GM12878 (cell line): ENCODE measurements at regions not wholly inside any gene's neighbourhood (a gene's known extent, or its start where the extent isn't known, plus 50 kb on each side); places are given as distances from the start of the nearest gene placed in this dataset.

Experiments
- ATAC-seq: fragments of 200-7000 bp; cut with Tn5 transposase; 3 replicates; pipeline ENCODE4 v1.9.1; 2020; ENCODE audit warnings: mild to moderate bottlenecking, moderate library complexity
- BruUV-seq: library from RNA; stranded (reverse); fragments of 400-500 nt; replicated peaks from 2 replicates; lab custom pipeline; 2021; lab: Mats Ljungman, UMichigan
- CTCF ChIA-PET: fragments of 300-600 bp; sonication (Branson Sonifier 250); formaldehyde crosslinking; extraction: SDS; loops from one replicate; lab custom pipeline; 2021; ENCODE audit warnings: inconsistent platforms; lab: Yijun Ruan, JAX
- POLR2A ChIA-PET: fragments of 350-600 bp; formaldehyde crosslinking; extraction: SDS; loops from one replicate; lab custom pipeline; 2021; ENCODE audit warnings: inconsistent platforms; lab: Charles Lee
- RAD21 ChIA-PET: fragments of 300-600 bp; sonication (Branson Sonifier 250); formaldehyde crosslinking; loops from one replicate; lab custom pipeline; 2023; ENCODE audit warnings: antibody characterized with exemption; ENCODE audit not compliant: unreplicated experiment; lab: Charles Lee
- SMC1A ChIA-PET: fragments of 300-600 bp; sonication (Branson Sonifier 250); formaldehyde crosslinking; loops from one replicate; lab custom pipeline; 2023; ENCODE audit not compliant: unreplicated experiment, uncharacterized antibody; lab: Charles Lee
- DNase-seq: peaks from one replicate; pipeline ENCODE4 v3.0.0-alpha.2; 2011; ENCODE audit warnings: low read depth, low spot score
- FAIRE-seq: peaks from 3 replicates; lab custom pipeline; 2011; peaks lifted over from hg19 to GRCh38; lab: Jason Lieb, UNC
- H2AFZ ChIP-seq: 2 replicates; pipeline ENCODE4 v1.6.0; 2011; ENCODE audit warnings: low read depth, low read length, control low read depth; ENCODE audit not compliant: control insufficient read depth
- H3K27ac ChIP-seq: 2 replicates; pipeline ENCODE4 v1.5.1; 2011; ENCODE audit warnings: control low read depth; ENCODE audit not compliant: control insufficient read depth, insufficient read depth
- H3K27me3 ChIP-seq, 2 experiments: replicated peaks in 1 of 2; 2 replicates each; pipeline versions ENCODE4 v1.6.0 to v1.6.1; 2011; ENCODE audit warnings: low read length in 1 of 2; ENCODE audit not compliant: control insufficient read depth in 2 of 2, insufficient read depth in 2 of 2
- H3K36me3 ChIP-seq, 2 experiments: 2 replicates each; pipeline ENCODE4 v1.5.1; 2011; ENCODE audit warnings: low read length in 1 of 2; ENCODE audit not compliant: control insufficient read depth in 2 of 2, insufficient read depth in 2 of 2
- H3K4me1 ChIP-seq: 2 replicates; pipeline ENCODE4 v1.6.1; 2011; ENCODE audit warnings: mild to moderate bottlenecking, low read length, moderate library complexity, mixed read lengths; ENCODE audit not compliant: control insufficient read depth, insufficient read depth
- H3K4me2 ChIP-seq: 2 replicates; pipeline ENCODE4 v1.6.0; 2011; ENCODE audit warnings: control low read depth; ENCODE audit not compliant: control insufficient read depth, insufficient read depth
- H3K4me3 ChIP-seq: fragments of 200-600 bp; sonication (generic); 2 replicates; pipeline ENCODE4 v1.5.1; 2016
- H3K79me2 ChIP-seq: 2 replicates; pipeline ENCODE4 v1.6.0; 2011; ENCODE audit warnings: low read length; ENCODE audit not compliant: control insufficient read depth, insufficient read depth
- H3K9ac ChIP-seq: 2 replicates; pipeline ENCODE4 v1.8.0; 2011; ENCODE audit warnings: low read length, control low read depth, mixed read lengths; ENCODE audit not compliant: control insufficient read depth, insufficient read depth
- H3K9me3 ChIP-seq: replicated peaks from 3 replicates; pipeline ENCODE4 v1.5.1; 2011; ENCODE audit warnings: mild to moderate bottlenecking, low read length; ENCODE audit not compliant: control insufficient read depth, insufficient read depth
- H4K20me1 ChIP-seq: 2 replicates; pipeline ENCODE4 v1.6.0; 2011; ENCODE audit not compliant: control insufficient read depth, insufficient read depth
- BCL11A ChIP-seq: IDR thresholded peaks from 2 replicates; pipeline ENCODE4 v1.6.1; 2011; ENCODE audit warnings: low read depth, low read length
- FOXM1 ChIP-seq: IDR thresholded peaks from 2 replicates; pipeline ENCODE4 v1.6.1; 2012; ENCODE audit warnings: low read depth, mild to moderate bottlenecking, inconsistent platforms, low read length, moderate library complexity
- HSF1 ChIP-seq: fragments of 150-350 bp; IDR thresholded peaks from 2 replicates; pipeline ENCODE4 v1.6.1; 2014; ENCODE audit warnings: mild to moderate bottlenecking, low read depth, low read length
- KLF5 ChIP-seq: fragments of 450-650 bp; IDR thresholded peaks from 2 replicates; pipeline ENCODE4 v1.6.1; 2014; ENCODE audit warnings: mild to moderate bottlenecking; ENCODE audit not compliant: partially characterized antibody
- NR2C1 ChIP-seq: fragments of 450-650 bp; IDR thresholded peaks from 2 replicates; pipeline ENCODE4 v1.6.1; 2017; ENCODE audit warnings: antibody characterized with exemption, mild to moderate bottlenecking, moderate library complexity
- PAX8 ChIP-seq: fragments of 450-650 bp; IDR thresholded peaks from 2 replicates; pipeline ENCODE4 v1.6.1; 2017; ENCODE audit warnings: mild to moderate bottlenecking, moderate library complexity
- PBX3 ChIP-seq: IDR thresholded peaks from 2 replicates; pipeline ENCODE4 v1.6.1; 2011; ENCODE audit warnings: mild to moderate bottlenecking, low read depth, low read length, moderate library complexity; ENCODE audit not compliant: insufficient replicate concordance
- PKNOX1 ChIP-seq: fragments of 450-650 bp; IDR thresholded peaks from 2 replicates; pipeline ENCODE4 v1.6.1; 2016; ENCODE audit warnings: mild to moderate bottlenecking
- RFX5 ChIP-seq: IDR thresholded peaks from 2 replicates; pipeline ENCODE4 v1.6.1; 2011; ENCODE audit warnings: low read depth, low read length, improper control_type of control experiment
- RUNX3 ChIP-seq: IDR thresholded peaks from 2 replicates; pipeline ENCODE4 v1.6.1; 2012; ENCODE audit warnings: low read length, inconsistent platforms
- SREBF1 ChIP-seq: IDR thresholded peaks from 2 replicates; pipeline ENCODE4 v1.6.1; 2012; ENCODE audit warnings: mild to moderate bottlenecking, low read length
- SREBF2 ChIP-seq: IDR thresholded peaks from 2 replicates; pipeline ENCODE4 v1.6.1; 2012; ENCODE audit warnings: mild to moderate bottlenecking, low read length
- ZBTB40 ChIP-seq: fragments of 450-650 bp; IDR thresholded peaks from 2 replicates; pipeline ENCODE4 v1.6.1; 2016; ENCODE audit warnings: mild to moderate bottlenecking, moderate library complexity, borderline replicate concordance
- WGBS: methylation state at CpG from one replicate; pipeline ENCODE4 v1.1.6; 2016; ENCODE audit warnings: low lambda C conversion rate; ENCODE audit not compliant: insufficient replicate concordance, insufficient coverage; ENCODE audit errors: missing lambda C conversion rate; 5-methylcytosine and 5-hydroxymethylcytosine counted together
- in situ Hi-C: fragments of 300-500 bp; cut with MboI; formaldehyde crosslinking; loops from 9 replicates; pipeline ENCODE4 v1.14.3; 2018; ENCODE audit warnings: mixed read lengths
- intact Hi-C: fragments of 100-400 bp; cut with micrococcal nuclease; formaldehyde crosslinking; loops from one replicate; pipeline ENCODE4 v1.14.2; 2022; ENCODE audit not compliant: unreplicated experiment

- Histone ChIP-seq H3K27me3 (no peaks in the 10 kb centered on the region), H3K4me1 (no peaks in the 10 kb centered on the region), H3K36me3 (no peaks in the 10 kb centered on the region), H3K4me2 (no peak overlapping the region), H2AFZ (no peak overlapping the region), H3K27ac (no peak overlapping the region), H3K9me3 (no peaks in the 10 kb centered on the region), H3K4me3 (no peak overlapping the region), H3K79me2 (no peaks in the 10 kb centered on the region), H4K20me1 (no peaks in the 10 kb centered on the region), H3K9ac (no peak overlapping the region)
- in situ Hi-C loops (no loop called here), intact Hi-C loops (no loop called here)
- no TSS peak for BruUV-seq
- FAIRE-seq = no peak
- no peak for ATAC-seq
- TF ChIP-seq PBX3 (no peak), SREBF1 (no peak), NR2C1 (no peak), ZBTB40 (no peak), RUNX3 (no peak), PKNOX1 (no peak), BCL11A (no peak), RFX5 (no peak), HSF1 (no peak), SREBF2 (no peak), FOXM1 (no peak), PAX8 (no peak), KLF5 (no peak)
- ChIA-PET SMC1A (no interaction called here), RAD21 (no interaction called here), POLR2A (no interaction called here), CTCF (no interaction called here)
- 28% methylated on average over 3 of the region's 3 CpGs for WGBS
- no peak for DNase-seq
These were observed 392.1 kb downstream of the CAAP1 start for GRCh38 chr9:26500471-26500870.
